ENCODE measurements at regions not wholly inside any gene's neighbourhood (a gene's known extent, or its start where the extent isn't known, plus 50 kb on each side); places are given as distances from the start of the nearest gene placed in this dataset.

DNA sequence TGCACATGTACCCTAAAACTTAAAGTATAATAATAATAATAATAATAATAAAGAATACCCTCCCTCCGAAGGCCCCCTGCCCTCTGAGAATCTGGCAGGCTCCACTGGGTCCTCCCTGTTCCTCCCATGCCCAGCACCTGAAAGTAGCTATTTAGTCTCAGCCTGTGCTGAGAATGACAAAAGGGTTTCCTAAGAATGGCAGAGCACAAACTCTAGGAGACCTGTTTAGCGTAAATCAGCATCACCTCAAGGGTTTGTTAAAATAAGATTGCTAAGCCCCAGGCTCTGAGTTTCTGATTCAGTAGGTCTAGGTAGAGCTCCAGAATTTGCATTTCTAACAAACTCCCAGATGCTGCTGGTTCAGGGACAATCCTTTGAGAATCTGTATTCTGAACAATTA is 606.8 kb upstream of the CDH11 start:
- no peak for FAIRE-seq
- H3K9ac ChIP-seq (ENCODE audit: insufficient read depth, low read depth, low read length), result no peak overlapping the region
- peaks cover 12% of the 10 kb centered on the region for H3K4me1 ChIP-seq (ENCODE audit: insufficient read depth, low read length)
- no peak for TF ChIP-seq ZNF30 (CRISPR knock-in tag; IDR thresholded peaks at IDR 0.05)
- TF ChIP-seq ZMYM4 (CRISPR knock-in tag; IDR thresholded peaks at IDR 0.05), result no peak
- no peak for TF ChIP-seq ZNF577 (CRISPR knock-in tag; IDR thresholded peaks at IDR 0.05; ENCODE audit: borderline replicate concordance, low read depth)
- TF ChIP-seq, protein P1, sequence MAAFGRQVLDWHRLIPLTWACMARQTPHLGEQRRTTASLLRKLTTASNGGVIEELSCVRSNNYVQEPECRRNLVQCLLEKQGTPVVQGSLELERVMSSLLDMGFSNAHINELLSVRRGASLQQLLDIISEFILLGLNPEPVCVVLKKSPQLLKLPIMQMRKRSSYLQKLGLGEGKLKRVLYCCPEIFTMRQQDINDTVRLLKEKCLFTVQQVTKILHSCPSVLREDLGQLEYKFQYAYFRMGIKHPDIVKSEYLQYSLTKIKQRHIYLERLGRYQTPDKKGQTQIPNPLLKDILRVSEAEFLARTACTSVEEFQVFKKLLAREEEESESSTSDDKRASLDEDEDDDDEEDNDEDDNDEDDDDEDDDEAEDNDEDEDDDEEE (CRISPR knock-in tag; IDR thresholded peaks at IDR 0.05), result no peak
- TF ChIP-seq NR2F1 (CRISPR knock-in tag; IDR thresholded peaks at IDR 0.05), result no peak
- no peak for TF ChIP-seq ZNF441 (CRISPR knock-in tag; IDR thresholded peaks at IDR 0.05; ENCODE audit: borderline replicate concordance)
- TF ChIP-seq, protein P2, sequence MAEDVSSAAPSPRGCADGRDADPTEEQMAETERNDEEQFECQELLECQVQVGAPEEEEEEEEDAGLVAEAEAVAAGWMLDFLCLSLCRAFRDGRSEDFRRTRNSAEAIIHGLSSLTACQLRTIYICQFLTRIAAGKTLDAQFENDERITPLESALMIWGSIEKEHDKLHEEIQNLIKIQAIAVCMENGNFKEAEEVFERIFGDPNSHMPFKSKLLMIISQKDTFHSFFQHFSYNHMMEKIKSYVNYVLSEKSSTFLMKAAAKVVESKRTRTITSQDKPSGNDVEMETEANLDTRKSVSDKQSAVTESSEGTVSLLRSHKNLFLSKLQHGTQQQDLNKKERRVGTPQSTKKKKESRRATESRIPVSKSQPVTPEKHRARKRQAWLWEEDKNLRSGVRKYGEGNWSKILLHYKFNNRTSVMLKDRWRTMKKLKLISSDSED (CRISPR knock-in tag; IDR thresholded peaks at IDR 0.05), result no peak
- no peak for TF ChIP-seq MYC (CRISPR knock-in tag; IDR thresholded peaks at IDR 0.05; ENCODE audit: borderline replicate concordance)
- no peak for TF ChIP-seq TCF7 (IDR thresholded peaks at IDR 0.05; ENCODE audit: low read depth)
- TF ChIP-seq MED1 (CRISPR knock-in tag; IDR thresholded peaks at IDR 0.05), result no peak
- TF ChIP-seq CEBPB (IDR thresholded peaks at IDR 0.05; ENCODE audit: borderline replicate concordance, low read depth, low read length), result no peak
- TF ChIP-seq YEATS2 (CRISPR knock-in tag; IDR thresholded peaks at IDR 0.05; ENCODE audit: borderline replicate concordance), result no peak
- TF ChIP-seq, protein P3, sequence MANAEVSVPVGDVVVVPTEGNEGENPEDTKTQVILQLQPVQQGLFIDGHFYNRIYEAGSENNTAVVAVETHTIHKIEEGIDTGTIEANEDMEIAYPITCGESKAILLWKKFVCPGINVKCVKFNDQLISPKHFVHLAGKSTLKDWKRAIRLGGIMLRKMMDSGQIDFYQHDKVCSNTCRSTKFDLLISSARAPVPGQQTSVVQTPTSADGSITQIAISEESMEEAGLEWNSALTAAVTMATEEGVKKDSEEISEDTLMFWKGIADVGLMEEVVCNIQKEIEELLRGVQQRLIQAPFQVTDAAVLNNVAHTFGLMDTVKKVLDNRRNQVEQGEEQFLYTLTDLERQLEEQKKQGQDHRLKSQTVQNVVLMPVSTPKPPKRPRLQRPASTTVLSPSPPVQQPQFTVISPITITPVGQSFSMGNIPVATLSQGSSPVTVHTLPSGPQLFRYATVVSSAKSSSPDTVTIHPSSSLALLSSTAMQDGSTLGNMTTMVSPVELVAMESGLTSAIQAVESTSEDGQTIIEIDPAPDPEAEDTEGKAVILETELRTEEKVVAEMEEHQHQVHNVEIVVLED (CRISPR knock-in tag; IDR thresholded peaks at IDR 0.05; ENCODE audit: borderline replicate concordance), result no peak
- TF ChIP-seq DNMT3B (CRISPR knock-in tag; conservative IDR thresholded peaks at IDR 0.05), result no peak
- TF ChIP-seq EZH2 (conservative IDR thresholded peaks at IDR 0.05; ENCODE audit: low read depth, low read length), result no peak
- H3K27ac ChIP-seq (ENCODE audit: extremely low read length, insufficient read depth, low read length), result no peak overlapping the region
- no peak for ATAC-seq
- intact Hi-C loops (cut with micrococcal nuclease; ENCODE audit: unreplicated experiment), result no loop called here
- H3K36me3 ChIP-seq (replicated peaks in 1 of 2; ENCODE audit: control insufficient read depth in 1 of 2, insufficient read depth in 2 of 2, low read length in 2 of 2), result no peaks in the 10 kb centered on the region
- ChIA-PET POLR2A (no interaction called here), CTCF (ENCODE audit: low intra/inter-chr PET ratio, low total read pairs) (no interaction called here)
- H3K4me2 ChIP-seq (ENCODE audit: low read depth, low read length), result no peak overlapping the region
- WGBS (ENCODE audit: low lambda C conversion rate), result 39% methylated on average over 2 of the region's 2 CpGs
- no peaks in the 10 kb centered on the region for H3K79me2 ChIP-seq (ENCODE audit: insufficient read depth, low read length)
- BruUV-seq (replicated peaks), result no TSS peak
- no peaks in the 10 kb centered on the region for H3K9me3 ChIP-seq (ENCODE audit: low read length)
- no peaks in the 10 kb centered on the region for H4K20me1 ChIP-seq (ENCODE audit: insufficient read depth, low read length)
- no peaks in the 10 kb centered on the region; a peak in 1 of 5 replicates for H3K27me3 ChIP-seq (ENCODE audit: control insufficient read depth in 1 of 2, insufficient read depth in 2 of 2, low read length in 2 of 2)
- in situ Hi-C loops (cut with HindIII; ENCODE audit: extremely low pct_ligation_motif_present, low pct_unique_long_range_greater_than_20kb), result no loop called here
- H3K4me3 ChIP-seq (replicated peaks in 1 of 3; ENCODE audit: insufficient read depth in 1 of 3, low read depth in 2 of 3, low read length in 3 of 3), result no peak overlapping the region
- DNase-seq (ENCODE audit: low spot score), result no peak
- no peak overlapping the region for H2AFZ ChIP-seq (ENCODE audit: low read length)
